ENCODE measurements at regions not wholly inside any gene's neighbourhood (a gene's known extent, or its start where the extent isn't known, plus 50 kb on each side); places are given as distances from the start of the nearest gene placed in this dataset.
"Not testable (repeated sequence)": the region's sequence is repeated elsewhere in the genome, so short reads cannot be mapped to it uniquely, and the experiment has no call there.

GRCh38 chr1:146641534-146641933, 296.6 kb upstream of the NBPF12 start:
- TF ChIP-seq CTCF (IDR thresholded peaks at IDR 0.05; ENCODE audit: borderline replicate concordance, extremely low read depth, low read length, poor library complexity, severe bottlenecking); EZH2 (IDR thresholded peaks at IDR 0.05; ENCODE audit: borderline replicate concordance, low read depth, low read length, severe bottlenecking): not testable (repeated sequence)
